GM12891 (cell line): ENCODE measurements at regions not wholly inside any gene's neighbourhood (a gene's known extent, or its start where the extent isn't known, plus 50 kb on each side); places are given as distances from the start of the nearest gene placed in this dataset.

Experiments used
- PAX5 ChIP-seq: IDR thresholded peaks from 2 replicates; pipeline ENCODE4 v1.6.1; 2011; ENCODE audit warnings: low read length, moderate library complexity, mild to moderate bottlenecking; ENCODE audit not compliant: insufficient read depth, severe bottlenecking
- POLR2A ChIP-seq: IDR thresholded peaks from 2 replicates; pipeline ENCODE4 v1.6.1; 2011; ENCODE audit warnings: low read depth, low read length, control low read depth
- POLR2AphosphoS5 ChIP-seq: IDR thresholded peaks from 2 replicates; pipeline ENCODE4 v1.6.1; 2011; ENCODE audit warnings: low read depth, low read length, control low read depth
- POU2F2 ChIP-seq: IDR thresholded peaks from 2 replicates; pipeline ENCODE4 v1.6.1; 2011; ENCODE audit warnings: low read depth, mild to moderate bottlenecking, control low read depth, low read length, moderate library complexity
- SPI1 ChIP-seq: IDR thresholded peaks from 2 replicates; pipeline ENCODE4 v1.6.1; 2011; ENCODE audit warnings: low read depth, low read length, control low read depth
- TAF1 ChIP-seq: IDR thresholded peaks from 2 replicates; pipeline ENCODE4 v1.6.1; 2011; ENCODE audit warnings: low read depth, low read length, control low read depth

DNA sequence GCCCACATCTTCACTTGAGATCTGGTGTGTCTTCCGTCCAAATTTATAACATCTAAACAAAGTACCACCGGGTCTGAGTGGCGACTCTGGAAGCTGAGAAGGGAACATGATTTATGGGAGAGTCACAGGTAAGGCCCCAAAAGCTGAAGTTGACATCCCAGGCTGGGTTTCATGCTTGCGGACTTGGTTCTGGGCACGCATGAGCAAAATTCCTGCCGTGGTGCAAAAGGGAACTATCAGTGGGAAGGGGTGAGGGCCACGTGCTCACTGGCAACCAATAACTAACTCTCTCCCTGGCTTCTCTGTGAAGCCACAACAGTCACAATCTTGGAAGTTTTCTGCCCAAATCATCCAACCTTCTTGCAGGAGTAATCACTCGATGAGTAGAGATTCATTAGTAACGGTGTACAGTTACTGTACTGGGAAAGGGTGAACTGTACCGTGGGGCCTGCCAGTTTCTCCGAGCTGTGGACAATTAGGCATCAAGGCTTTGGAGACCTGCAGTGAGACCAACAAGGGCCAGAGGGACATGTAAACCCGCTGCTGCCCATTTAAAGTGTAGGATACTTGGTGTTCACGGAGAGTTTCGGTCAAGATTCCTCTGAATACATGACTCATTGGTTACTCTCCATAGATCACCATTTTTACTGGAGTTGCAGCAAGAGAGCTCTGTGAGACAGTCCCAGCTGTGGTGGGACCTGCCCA, 69.4 kb upstream of the ASB18 start:
- TF ChIP-seq POLR2A (no peak), POLR2AphosphoS5 (no peak), TAF1 (no peak), SPI1 (no peak), PAX5 (no peak), POU2F2 (no peak)
